Right lobe of liver (tissue), 4 donors: ENCODE measurements at regions not wholly inside any gene's neighbourhood (a gene's known extent, or its start where the extent isn't known, plus 50 kb on each side); places are given as distances from the start of the nearest gene placed in this dataset.

ENCODE experiments used
- POLR2A ChIP-seq: fragments of 450-650 bp; IDR thresholded peaks from one replicate; pipeline ENCODE4 v1.6.1; 2017; ENCODE audit warnings: antibody characterized with exemption, mild to moderate bottlenecking
- TF ChIP-seq, protein P1 (sequence below), 4 donors: fragments of 200-600 bp in 3 of 4; fragments of 450-650 bp in 1 of 4; IDR thresholded peaks; one replicate each; pipeline versions ENCODE4 v1.5.1 to v1.8.0; 2016 to 2022; ENCODE audit warnings: antibody characterized with exemption in 4 of 4, mild to moderate bottlenecking in 2 of 4
- donor health status: DM: no; HTN: no; CAD: no.
- donor health status: DM: no; HTN: no; CAD: no.
- donor health status: DM: no; HTN: yes; CAD: no.

DNA sequence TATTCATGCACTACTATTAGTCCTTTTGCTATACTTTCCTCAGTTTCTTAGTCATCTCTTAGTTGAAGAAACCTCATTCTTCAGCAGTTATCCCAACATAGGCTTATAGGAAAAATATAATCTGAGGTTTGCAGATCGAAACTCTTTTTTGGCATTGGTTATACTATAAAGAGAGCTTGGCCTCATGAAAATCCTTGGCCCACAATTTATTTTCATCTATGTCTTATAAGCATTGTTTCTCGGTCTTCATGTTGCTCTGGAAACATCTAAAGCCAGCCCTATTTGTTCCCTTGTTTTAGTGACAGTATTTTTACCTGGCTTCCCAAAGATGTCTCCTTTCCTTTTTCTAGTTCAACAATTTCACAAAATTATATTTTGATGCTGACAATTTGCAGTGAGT, 345.1 kb upstream of the PRKCQ start:
- TF ChIP-seq, protein P1, sequence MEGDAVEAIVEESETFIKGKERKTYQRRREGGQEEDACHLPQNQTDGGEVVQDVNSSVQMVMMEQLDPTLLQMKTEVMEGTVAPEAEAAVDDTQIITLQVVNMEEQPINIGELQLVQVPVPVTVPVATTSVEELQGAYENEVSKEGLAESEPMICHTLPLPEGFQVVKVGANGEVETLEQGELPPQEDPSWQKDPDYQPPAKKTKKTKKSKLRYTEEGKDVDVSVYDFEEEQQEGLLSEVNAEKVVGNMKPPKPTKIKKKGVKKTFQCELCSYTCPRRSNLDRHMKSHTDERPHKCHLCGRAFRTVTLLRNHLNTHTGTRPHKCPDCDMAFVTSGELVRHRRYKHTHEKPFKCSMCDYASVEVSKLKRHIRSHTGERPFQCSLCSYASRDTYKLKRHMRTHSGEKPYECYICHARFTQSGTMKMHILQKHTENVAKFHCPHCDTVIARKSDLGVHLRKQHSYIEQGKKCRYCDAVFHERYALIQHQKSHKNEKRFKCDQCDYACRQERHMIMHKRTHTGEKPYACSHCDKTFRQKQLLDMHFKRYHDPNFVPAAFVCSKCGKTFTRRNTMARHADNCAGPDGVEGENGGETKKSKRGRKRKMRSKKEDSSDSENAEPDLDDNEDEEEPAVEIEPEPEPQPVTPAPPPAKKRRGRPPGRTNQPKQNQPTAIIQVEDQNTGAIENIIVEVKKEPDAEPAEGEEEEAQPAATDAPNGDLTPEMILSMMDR (IDR thresholded peaks at IDR 0.05) = no peak
- no peak for TF ChIP-seq POLR2A
